ENCODE measurements at regions not wholly inside any gene's neighbourhood (a gene's known extent, or its start where the extent isn't known, plus 50 kb on each side); places are given as distances from the start of the nearest gene placed in this dataset.
"Not testable (repeated sequence)": the region's sequence is repeated elsewhere in the genome, so short reads cannot be mapped to it uniquely, and the experiment has no call there.

GRCh38 chr13:94813920-94814475, 101.7 kb upstream of the SOX21 start:
- DNase-seq: peak; percentile 83

GRCh38 chr13:94811753-94812152, 99.4 kb upstream of the SOX21 start:
- DNase-seq: no peak

DNA sequence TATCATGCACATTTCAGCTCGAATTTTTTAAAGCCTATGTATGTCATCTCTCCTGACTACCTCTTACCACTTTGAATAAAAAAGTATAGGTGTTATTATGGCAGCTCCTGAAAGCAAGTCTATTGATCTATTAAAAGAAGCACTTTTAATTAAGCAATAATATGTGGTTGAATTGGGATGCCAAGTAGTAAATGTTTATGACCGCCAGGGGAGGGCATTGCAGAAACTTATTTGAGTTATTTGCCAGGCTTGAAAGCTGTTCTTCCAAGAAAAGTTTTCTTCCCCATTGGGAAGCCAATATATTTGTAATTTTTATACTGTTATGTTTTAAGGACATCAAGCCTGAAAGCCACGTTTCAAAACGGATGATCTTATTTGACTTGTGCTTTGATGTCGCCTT, 88.1 kb upstream of the SOX21 start:
- DNase-seq: no peak

GRCh38 chr13:94799299-94799698, 87.0 kb upstream of the SOX21 start:
- no peak for DNase-seq

GRCh38 chr13:94798738-94799137, 86.4 kb upstream of the SOX21 start:
- no peak for DNase-seq

GRCh38 chr13:94795292-94795691, 82.9 kb upstream of the SOX21 start:
- no peak for DNase-seq

- DNase-seq: not testable (repeated sequence)
Measured at GRCh38 chr13:94786246-94786645, 73.9 kb upstream of the SOX21 start.

DNA sequence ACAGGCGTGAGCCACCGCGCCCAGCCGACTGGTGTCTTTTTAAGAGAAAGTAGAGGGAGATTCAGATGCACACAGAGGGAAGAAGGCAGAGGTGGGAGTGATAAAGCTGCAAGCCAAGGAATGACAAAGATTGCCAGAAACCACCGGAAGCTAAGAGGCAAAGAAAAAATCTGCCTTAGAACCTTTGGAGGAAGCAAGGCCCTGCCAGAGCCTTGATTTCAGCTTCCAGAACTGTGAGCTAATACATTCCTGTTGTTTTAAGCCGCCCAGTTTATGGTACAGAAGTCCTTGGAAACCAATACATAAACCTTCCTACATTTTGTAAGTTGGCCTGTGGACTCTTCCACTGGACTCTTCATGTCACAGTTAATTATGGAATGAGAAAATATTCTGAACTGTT, 71.7 kb upstream of the SOX21 start:
- no peak for DNase-seq

DNA sequence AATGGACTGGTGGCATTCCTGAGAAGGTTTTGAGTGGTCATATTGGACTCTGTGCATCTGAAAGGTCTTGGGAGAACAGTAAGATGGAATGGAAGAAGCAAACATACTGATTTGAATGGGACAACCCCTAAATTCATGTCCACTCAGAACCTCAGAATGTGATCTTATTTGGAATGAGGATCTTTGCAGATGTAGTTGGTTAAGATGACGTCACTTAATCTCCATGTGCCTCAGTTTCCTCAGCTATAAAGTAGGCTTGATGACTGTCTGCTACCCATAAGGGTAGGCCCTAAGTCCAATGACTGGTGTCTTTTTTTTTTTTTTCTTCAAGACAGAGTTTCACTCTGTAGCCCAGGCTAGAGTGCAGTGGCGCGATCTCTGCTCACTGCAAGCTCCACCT, 71.1 kb upstream of the SOX21 start:
- no peak for DNase-seq

- DNase-seq: no peak
Measured at GRCh38 chr13:94780421-94780820, 68.1 kb upstream of the SOX21 start.

DNA sequence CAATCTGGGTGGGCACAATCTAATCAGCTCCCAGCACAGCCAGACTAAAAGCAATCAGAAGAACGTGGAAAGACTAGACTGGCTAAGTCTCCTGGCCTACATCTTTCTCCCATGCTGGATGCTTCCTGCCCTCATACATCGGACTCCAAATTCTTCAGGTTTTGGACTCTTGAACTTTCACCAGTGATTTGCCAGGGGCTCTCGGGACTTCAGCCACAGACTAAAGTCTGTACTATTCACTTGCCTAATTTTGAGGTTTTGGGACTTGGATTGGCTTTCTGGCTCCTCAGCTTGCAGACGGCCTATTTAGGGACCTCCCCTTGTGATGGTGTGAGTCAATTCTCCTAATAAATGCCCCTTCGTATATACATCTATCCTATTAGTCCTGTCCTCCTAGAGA, 66.6 kb upstream of the SOX21 start:
- no peak for DNase-seq

DNA sequence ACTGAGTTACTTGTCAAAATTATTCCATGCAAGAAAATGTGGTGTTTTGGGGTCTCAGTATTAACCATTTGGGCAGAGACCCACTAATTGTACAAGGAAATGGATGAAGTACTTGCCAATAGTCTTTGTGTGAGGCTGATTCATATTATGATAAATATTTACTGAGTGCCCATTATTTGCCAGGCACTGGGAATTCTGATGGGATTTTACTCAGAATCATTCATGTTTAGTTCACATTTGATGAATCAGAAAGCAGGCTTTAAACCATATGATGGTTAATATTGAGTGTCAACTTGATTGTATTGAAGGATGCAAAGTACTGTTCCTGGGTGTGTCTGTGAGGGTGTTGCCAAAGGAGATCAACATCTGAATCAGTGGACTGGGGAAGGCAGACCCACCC, 66.2 kb upstream of the SOX21 start:
- DNase-seq: no peak

DNA sequence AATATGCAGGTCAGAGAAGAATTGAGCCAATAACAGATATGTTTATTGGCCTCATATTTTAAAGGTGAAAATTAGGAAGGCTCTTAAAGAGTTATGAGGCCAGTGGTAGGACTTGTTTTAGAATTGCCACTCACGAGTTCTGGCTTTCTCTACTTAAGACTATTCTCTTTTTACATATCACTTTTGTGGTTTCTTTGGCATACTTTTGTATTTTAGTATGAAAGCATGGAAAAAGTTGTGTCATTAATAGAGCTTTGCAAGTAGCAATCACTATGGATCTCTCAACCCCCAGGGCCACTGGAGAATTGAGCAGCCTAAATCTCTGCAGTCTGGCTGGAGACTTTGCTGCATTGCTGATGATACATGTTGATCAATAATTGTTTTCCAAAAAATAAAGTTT, 64.6 kb upstream of the SOX21 start:
- DNase-seq: no peak

DNA sequence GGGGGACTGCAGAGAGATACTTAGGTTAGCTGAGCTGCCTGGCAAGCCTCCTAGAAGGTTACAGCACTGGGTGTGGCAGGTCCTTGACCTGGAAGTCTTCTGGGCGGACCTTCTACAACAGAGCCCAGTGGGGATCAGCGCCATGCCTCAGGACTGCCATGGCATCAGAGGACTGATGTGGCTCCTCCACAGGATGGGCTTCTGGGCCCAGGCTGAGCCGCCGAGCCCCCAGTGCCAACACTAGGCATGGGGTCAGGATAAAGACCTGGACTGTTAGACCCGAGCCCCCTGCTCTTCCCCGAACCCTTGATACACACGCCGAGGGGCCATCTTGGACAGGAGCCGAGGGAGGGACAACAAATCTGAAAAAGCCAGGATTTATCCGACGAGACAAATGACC, 64.0 kb upstream of the SOX21 start:
- DNase-seq: no peak

- no peak for DNase-seq
Measured at GRCh38 chr13:94765814-94766213, 53.5 kb upstream of the SOX21 start.

- no peak for DNase-seq
Measured at GRCh38 chr13:94764576-94765321, 52.4 kb upstream of the SOX21 start.

All from NCI-H510A treated with DMSO at 0.1 percent for 48 hours (cell line).